ENCODE measurements at regions not wholly inside any gene's neighbourhood (a gene's known extent, or its start where the extent isn't known, plus 50 kb on each side); places are given as distances from the start of the nearest gene placed in this dataset.
"Not testable (repeated sequence)": the region's sequence is repeated elsewhere in the genome, so short reads cannot be mapped to it uniquely, and the experiment has no call there.

- DNase-seq = peak; percentile 90
These were observed 111.4 kb upstream of the CDC42EP3 start for GRCh38 chr2:37782721-37783371.

- DNase-seq = peak; percentile 6
These were observed 112.1 kb upstream of the CDC42EP3 start for GRCh38 chr2:37783545-37783944.

- DNase-seq = peak; percentile 7
These were observed 112.8 kb upstream of the CDC42EP3 start for GRCh38 chr2:37784071-37784758.

GRCh38 chr2:37784759-37785149 is 113.3 kb upstream of the CDC42EP3 start:
- peak; percentile 5 for DNase-seq

- no peak for DNase-seq
These were observed 114.8 kb upstream of the CDC42EP3 start for GRCh38 chr2:37786191-37786698.

- DNase-seq = peak; percentile 98
These were observed 115.4 kb upstream of the CDC42EP3 start for GRCh38 chr2:37786854-37787253.

- no peak for DNase-seq
These were observed 117.3 kb upstream of the CDC42EP3 start for GRCh38 chr2:37788602-37789209.

- DNase-seq = no peak
These were observed 118.6 kb upstream of the CDC42EP3 start for GRCh38 chr2:37790019-37790418.

- no peak for DNase-seq
These were observed 119.0 kb upstream of the CDC42EP3 start for GRCh38 chr2:37790462-37790861.

- no peak for DNase-seq
These were observed 120.9 kb upstream of the CDC42EP3 start for GRCh38 chr2:37792366-37792765.

- no peak for DNase-seq
These were observed 121.6 kb upstream of the CDC42EP3 start for GRCh38 chr2:37793004-37793403.

GRCh38 chr2:37794717-37795116 is 123.3 kb upstream of the CDC42EP3 start:
- no peak for DNase-seq

GRCh38 chr2:37795456-37795855 is 124.0 kb upstream of the CDC42EP3 start:
- DNase-seq = no peak

- no peak for DNase-seq
These were observed 124.5 kb upstream of the CDC42EP3 start for GRCh38 chr2:37795938-37796337.

- no peak for DNase-seq
These were observed 125.0 kb upstream of the CDC42EP3 start for GRCh38 chr2:37796481-37796880.

- no peak for DNase-seq
These were observed 125.6 kb upstream of the CDC42EP3 start for GRCh38 chr2:37797081-37797480.

GRCh38 chr2:37798315-37799005 is 126.6 kb upstream of the RMDN2 start:
- DNase-seq = no peak

GRCh38 chr2:37800176-37800858 is 124.8 kb upstream of the RMDN2 start:
- no peak for DNase-seq

GRCh38 chr2:37802211-37802752 is 122.8 kb upstream of the RMDN2 start:
- DNase-seq = no peak

GRCh38 chr2:37802899-37803379 is 122.1 kb upstream of the RMDN2 start:
- DNase-seq = peak; percentile 27

- not testable (repeated sequence) for DNase-seq
These were observed 119.1 kb upstream of the RMDN2 start for GRCh38 chr2:37806004-37806403.

- DNase-seq = no peak
These were observed 115.6 kb upstream of the RMDN2 start for GRCh38 chr2:37809525-37809924.
